GM10248 (cell line): ENCODE measurements at regions not wholly inside any gene's neighbourhood (a gene's known extent, or its start where the extent isn't known, plus 50 kb on each side); places are given as distances from the start of the nearest gene placed in this dataset.

Experiments
- CTCF ChIA-PET: fragments of 300-600 bp; sonication (Branson Sonifier 250); formaldehyde crosslinking; extraction: SDS; loops from one replicate; lab custom pipeline; 2021; ENCODE audit warnings: antibody characterized with exemption; lab: Yijun Ruan, JAX
- POLR2A ChIA-PET: fragments of 350-650 bp; sonication (Branson Sonifier 250); formaldehyde crosslinking; extraction: SDS; loops from one replicate; lab custom pipeline; 2020; ENCODE audit warnings: antibody characterized with exemption; lab: Yijun Ruan, JAX
- DNase-seq: peaks from one replicate; pipeline ENCODE4 v3.0.0; 2012; ENCODE audit errors: extremely low spot score
- CTCF ChIP-seq: IDR thresholded peaks from 2 replicates; pipeline ENCODE4 v1.5.1; 2012; ENCODE audit warnings: mild to moderate bottlenecking, low read depth; ENCODE audit errors: extremely low read depth, missing control alignments, control extremely low read depth

- DNase-seq, result no peak
- CTCF ChIA-PET, result interaction anchor here (1.0 to 2.3 kb wide), 2 partner anchors 11 to 33 kb away, joined by 3 to 5 read pairs; no protein-coding TSS in a partner anchor
- POLR2A ChIA-PET, result no interaction called here
- TF ChIP-seq CTCF, result no peak
These were observed 586.1 kb upstream of the TBL1XR1 start for GRCh38 chr3:177783338-177783737.

- DNase-seq, result no peak
- TF ChIP-seq CTCF, result no peak
- POLR2A ChIA-PET, result no interaction called here
- CTCF ChIA-PET, result interaction anchor here (1.0 to 2.3 kb wide), 2 partner anchors 10 to 11 kb away, joined by 3 to 5 read pairs; no protein-coding TSS in a partner anchor
These were observed 586.5 kb upstream of the TBL1XR1 start for GRCh38 chr3:177783767-177784166.

GRCh38 chr3:177787279-177788041, 590.2 kb upstream of the TBL1XR1 start:
- no peak for DNase-seq
- POLR2A ChIA-PET, result no interaction called here
- TF ChIP-seq CTCF, result no peak
- CTCF ChIA-PET, result interaction anchor here (4.4 kb wide), 1 partner anchor 9 kb away, joined by 28 read pairs; no protein-coding TSS in a partner anchor

GRCh38 chr3:177789500-177789899, 592.2 kb upstream of the TBL1XR1 start:
- no peak for DNase-seq
- ChIA-PET POLR2A (no interaction called here), CTCF (interaction anchor here (1.0 to 4.4 kb wide), 3 partner anchors 11 to 44 kb away, joined by 3 to 28 read pairs (median 3); no protein-coding TSS in a partner anchor)
- no peak for TF ChIP-seq CTCF

- CTCF ChIA-PET, result no interaction called here
These were observed 595.2 kb upstream of the TBL1XR1 start for GRCh38 chr3:177792311-177793030.

More at GRCh38 chr3:177792311-177793030, 595.2 kb upstream of the TBL1XR1 start:
- POLR2A ChIA-PET, result no interaction called here
- TF ChIP-seq CTCF, result no peak
- DNase-seq, result no peak
